SK-N-SH (cell line): ENCODE measurements at regions not wholly inside any gene's neighbourhood (a gene's known extent, or its start where the extent isn't known, plus 50 kb on each side); places are given as distances from the start of the nearest gene placed in this dataset.

ENCODE experiments used
- CTCF ChIA-PET: fragments of 300-600, 350-600 bp; formaldehyde crosslinking; extraction: SDS; loops from one replicate; lab custom pipeline; 2021; lab: Yijun Ruan, JAX
- POLR2A ChIA-PET: fragments of 350-600 bp; sonication (Branson Sonifier 250); formaldehyde crosslinking; extraction: SDS; loops from one replicate; lab custom pipeline; 2020; ENCODE audit warnings: antibody characterized with exemption, inconsistent platforms; lab: Yijun Ruan, JAX
- DNase-seq: peaks from one replicate; pipeline ENCODE4 v3.0.0; 2012
- H2AFZ ChIP-seq: fragments of 200-600 bp; sonication (generic); 2 replicates; pipeline ENCODE4 v1.8.1; 2016; ENCODE audit warnings: antibody characterized with exemption, mild to moderate bottlenecking, low read depth
- H3F3A ChIP-seq: fragments of 200-600 bp; sonication (generic); replicated peaks from 2 replicates; pipeline ENCODE3; 2016; ENCODE audit warnings: antibody characterized with exemption, mild to moderate bottlenecking; ENCODE audit not compliant: insufficient read depth
- H3K27ac ChIP-seq, 2 experiments: fragments of 200-500 bp in 1 of 2; fragments of 200-600 bp in 1 of 2; sonication (Bioruptor generic) in 1 of 2; sonication (generic), shearing (Covaris generic) in 1 of 2; 2 replicates each; pipeline versions ENCODE4 v1.5.1 to v1.6.1; 2014 to 2016; ENCODE audit warnings: low read depth in 2 of 2, inconsistent platforms in 1 of 2, low read length in 1 of 2, mild to moderate bottlenecking in 1 of 2, mixed read lengths in 1 of 2
- H3K27me3 ChIP-seq: fragments of 200-600 bp; sonication (generic), shearing (Covaris generic); 2 replicates; pipeline ENCODE4 v1.6.1; 2016; ENCODE audit warnings: mixed run types; ENCODE audit not compliant: insufficient read depth
- H3K36me3 ChIP-seq, 2 experiments: fragments of 200-500 bp in 1 of 2; fragments of 200-600 bp in 1 of 2; sonication (Bioruptor generic) in 1 of 2; sonication (generic) in 1 of 2; replicated peaks in 1 of 2; 2 replicates each; pipeline versions ENCODE3 to v1.5.1; 2014 to 2016; ENCODE audit warnings: low read length in 1 of 2, mild to moderate bottlenecking in 1 of 2; ENCODE audit not compliant: insufficient read depth in 2 of 2, control insufficient read depth in 1 of 2
- H3K4me1 ChIP-seq, 2 experiments: fragments of 200-500 bp in 1 of 2; fragments of 200-600 bp in 1 of 2; sonication (Bioruptor generic) in 1 of 2; sonication (generic), shearing (Covaris generic) in 1 of 2; 2 replicates each; pipeline versions ENCODE4 v1.5.1 to v1.6.1; 2014 to 2016; ENCODE audit warnings: low read depth in 1 of 2, low read length in 1 of 2, mixed run types in 1 of 2; ENCODE audit not compliant: insufficient read depth in 2 of 2, control insufficient read depth in 1 of 2
- H3K4me2 ChIP-seq: fragments of 200-600 bp; sonication (generic), shearing (Covaris generic); 2 replicates; pipeline ENCODE4 v1.6.1; 2017; ENCODE audit warnings: mixed run types
- H3K4me3 ChIP-seq, 2 experiments: fragments of 200-500 bp in 1 of 2; fragments of 200-600 bp in 1 of 2; sonication (Bioruptor generic) in 1 of 2; sonication (generic), shearing (Covaris generic) in 1 of 2; 2 replicates each; pipeline versions ENCODE4 v1.5.1 to v1.8.1; 2014 to 2016; ENCODE audit warnings: low read depth in 2 of 2, inconsistent platforms in 1 of 2, low read length in 1 of 2, mild to moderate bottlenecking in 1 of 2, mixed read lengths in 1 of 2, moderate library complexity in 1 of 2
- H3K79me2 ChIP-seq: fragments of 200-600 bp; sonication (generic); 2 replicates; pipeline ENCODE4 v1.8.1; 2017; ENCODE audit warnings: mild to moderate bottlenecking; ENCODE audit not compliant: insufficient read depth
- H3K9ac ChIP-seq: fragments of 200-600 bp; sonication (generic); 2 replicates; pipeline ENCODE4 v1.6.1; 2017; ENCODE audit warnings: mixed run types
- H3K9me2 ChIP-seq: fragments of 200-600 bp; sonication (generic); 2 replicates; pipeline ENCODE4 v1.6.1; 2017; ENCODE audit warnings: mixed run types
- H3K9me3 ChIP-seq: fragments of 200-600 bp; sonication (generic); 2 replicates; pipeline ENCODE4 v1.6.1; 2017; ENCODE audit warnings: mixed run types, mild to moderate bottlenecking, moderate library complexity
- H4K20me1 ChIP-seq: fragments of 200-600 bp; sonication (generic); 2 replicates; pipeline ENCODE4 v1.6.1; 2017; ENCODE audit warnings: mild to moderate bottlenecking, mixed run types; ENCODE audit not compliant: insufficient read depth
- CHD2 ChIP-seq: fragments of 150-350 bp; IDR thresholded peaks from 2 replicates; pipeline ENCODE4 v1.6.1; 2018; ENCODE audit warnings: low read length; ENCODE audit not compliant: partially characterized antibody
- ELF1 ChIP-seq: IDR thresholded peaks from 2 replicates; pipeline ENCODE4 v1.4.0; 2012
- FOXJ3 ChIP-seq: sonication (generic); formaldehyde crosslinking; IDR thresholded peaks from 2 replicates; pipeline ENCODE4 v1.5.1; 2020; ENCODE audit warnings: mild to moderate bottlenecking, missing genetic modification reagents
- FOXM1 ChIP-seq: IDR thresholded peaks from 2 replicates; pipeline ENCODE4 v1.4.0; 2012; ENCODE audit warnings: low read depth, mild to moderate bottlenecking
- GATA2 ChIP-seq: sonication (generic); formaldehyde crosslinking; IDR thresholded peaks from 2 replicates; pipeline ENCODE4 v1.5.0; 2020; ENCODE audit warnings: mild to moderate bottlenecking, missing genetic modification reagents
- JUND ChIP-seq: IDR thresholded peaks from 2 replicates; pipeline ENCODE4 v1.4.0; 2012
- MEF2A ChIP-seq: IDR thresholded peaks from 2 replicates; pipeline ENCODE4 v1.4.0; 2012; ENCODE audit warnings: low read depth, borderline replicate concordance
- MXI1 ChIP-seq: IDR thresholded peaks from 2 replicates; pipeline ENCODE4 v1.6.1; 2012; ENCODE audit warnings: mild to moderate bottlenecking, low read depth, low read length, improper control_type of control experiment
- NRF1 ChIP-seq: IDR thresholded peaks from 2 replicates; pipeline ENCODE4 v1.6.1; 2012; ENCODE audit warnings: low read depth, mild to moderate bottlenecking, low read length
- POLR2AphosphoS5 ChIP-seq: IDR thresholded peaks from 2 replicates; pipeline ENCODE4 v1.6.1; 2012; ENCODE audit warnings: low read depth, low read length
- RAD21 ChIP-seq: IDR thresholded peaks from 2 replicates; pipeline ENCODE4 v1.6.1; 2012; ENCODE audit warnings: mild to moderate bottlenecking, low read length
- RFX5 ChIP-seq: IDR thresholded peaks from 2 replicates; pipeline ENCODE4 v1.6.1; 2012; ENCODE audit warnings: mild to moderate bottlenecking, improper control_type of control experiment, low read length
- RXRA ChIP-seq: IDR thresholded peaks from 2 replicates; pipeline ENCODE4 v1.4.0; 2012; ENCODE audit warnings: low read depth, mild to moderate bottlenecking, borderline replicate concordance
- SIN3A ChIP-seq: IDR thresholded peaks from 2 replicates; pipeline ENCODE4 v1.6.1; 2012; ENCODE audit warnings: low read depth, mild to moderate bottlenecking, low read length, moderate library complexity, borderline replicate concordance
- SMC3 ChIP-seq: IDR thresholded peaks from 2 replicates; pipeline ENCODE4 v1.6.1; 2012; ENCODE audit warnings: low read depth, low read length, improper control_type of control experiment
- TAF1 ChIP-seq: IDR thresholded peaks from 2 replicates; pipeline ENCODE4 v1.6.1; 2012; ENCODE audit warnings: low read depth, mild to moderate bottlenecking, low read length, moderate library complexity, borderline replicate concordance
- TCF12 ChIP-seq: IDR thresholded peaks from 2 replicates; pipeline ENCODE4 v1.4.0; 2012
- TEAD4 ChIP-seq: IDR thresholded peaks from 2 replicates; pipeline ENCODE4 v1.4.0; 2012; ENCODE audit warnings: mild to moderate bottlenecking, borderline replicate concordance; ENCODE audit not compliant: insufficient read depth
- YY1 ChIP-seq: IDR thresholded peaks from 2 replicates; pipeline ENCODE4 v1.4.0; 2012; ENCODE audit warnings: low read depth, mild to moderate bottlenecking
- WGBS: methylation state at CpG from one replicate; pipeline ENCODE4 v1.1.6; 2017; ENCODE audit warnings: low lambda C conversion rate; 5-methylcytosine and 5-hydroxymethylcytosine counted together
- TF ChIP-seq, protein P1 (sequence below): IDR thresholded peaks from 2 replicates; pipeline ENCODE4; 2012
- TF ChIP-seq, protein P2 (sequence below): fragments of 200-600 bp; sonication (generic); IDR thresholded peaks from 2 replicates; pipeline ENCODE4 v1.6.1; 2017; ENCODE audit warnings: antibody characterized with exemption, mild to moderate bottlenecking, moderate library complexity
- TF ChIP-seq, protein P3 (sequence below): fragments of 150-350 bp; IDR thresholded peaks from 2 replicates; pipeline ENCODE4 v1.6.1; 2016; ENCODE audit warnings: mild to moderate bottlenecking, low read depth, low read length
- TF ChIP-seq, protein P4 (sequence below): IDR thresholded peaks from 2 replicates; pipeline ENCODE4 v1.6.1; 2012; ENCODE audit warnings: mild to moderate bottlenecking, low read depth, low read length, moderate library complexity
- TF ChIP-seq, protein P5 (sequence below): IDR thresholded peaks from 2 replicates; pipeline ENCODE4 v1.4.0; 2012; ENCODE audit warnings: low read depth, borderline replicate concordance
- TF ChIP-seq, protein P6 (sequence below): IDR thresholded peaks from 2 replicates; pipeline ENCODE4 v1.4.0; 2012; ENCODE audit warnings: low read depth

DNA sequence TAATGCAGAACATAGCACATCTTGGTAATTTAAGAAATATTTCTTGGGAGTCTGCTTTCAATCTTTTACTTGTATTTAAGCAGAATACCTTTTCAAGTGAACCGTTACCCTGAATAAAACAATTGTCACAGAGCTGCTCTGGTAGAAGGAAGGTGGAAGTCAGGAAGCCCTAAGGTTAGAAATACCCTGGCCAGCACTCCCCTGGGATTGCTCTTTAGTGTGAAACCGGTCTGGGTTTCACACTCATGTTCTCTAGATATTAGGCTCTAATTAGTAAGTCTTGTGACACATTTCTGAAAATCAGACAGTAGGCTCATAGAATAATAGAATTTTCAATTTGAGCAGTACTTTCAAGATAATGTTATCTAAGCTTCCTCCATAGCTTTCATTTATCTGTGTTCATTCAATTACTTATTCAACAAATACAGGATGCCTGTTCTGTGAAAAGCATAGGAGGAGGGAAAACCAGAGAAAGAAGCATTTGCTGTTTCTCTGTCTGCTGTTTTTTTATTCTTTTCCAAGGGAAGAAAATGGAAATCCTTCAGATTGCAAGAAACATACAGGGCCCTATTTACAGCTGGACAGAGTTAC lies 825.5 kb downstream of the TLR4 start:
- H3K4me1 ChIP-seq: peaks cover 0 to 7% of the 10 kb centered on the region in 2 experiments; a peak in 2 of 4 replicates
- H3K27me3 ChIP-seq: no peaks in the 10 kb centered on the region
- no peak overlapping the region for H3K27ac ChIP-seq
- peak; percentile 7 for DNase-seq
- no peaks in the 10 kb centered on the region for H3F3A ChIP-seq
- no peaks in the 10 kb centered on the region for H3K36me3 ChIP-seq
- no peak overlapping the region for H3K9ac ChIP-seq
- WGBS: 32% methylated on average over 2 of the region's 2 CpGs
- H3K9me2 ChIP-seq: no peaks in the 10 kb centered on the region
- ChIA-PET CTCF (interaction anchor here (1.1 to 2.4 kb wide), 2 partner anchors 66 to 836 kb away, joined by 6 to 11 read pairs; no protein-coding TSS in a partner anchor), POLR2A (interaction anchor here (0.6 kb wide), 1 partner anchor 821 kb away, joined by 3 read pairs; no protein-coding TSS in a partner anchor)
- no peak overlapping the region for H3K4me2 ChIP-seq
- no peaks in the 10 kb centered on the region for H4K20me1 ChIP-seq
- H3K9me3 ChIP-seq: no peaks in the 10 kb centered on the region
- H3K79me2 ChIP-seq: no peaks in the 10 kb centered on the region
- no peak overlapping the region for H3K4me3 ChIP-seq
- H2AFZ ChIP-seq: no peak overlapping the region
- TF ChIP-seq SIN3A (no peak), MEF2A (no peak), TAF1 (no peak), SMC3 (no peak), JUND (no peak), MXI1 (no peak), FOXM1 (no peak), RFX5 (no peak), TEAD4 (0 out of 2 replicates have a peak, but pooled peaks have one; percentile 17), RAD21 (no peak), TCF12 (no peak), CHD2 (peak; percentile 24), NRF1 (no peak), YY1 (no peak), ELF1 (no peak), POLR2AphosphoS5 (no peak), FOXJ3 (no peak), GATA2 (CRISPR knock-in tag) (peak; percentile 76), RXRA (no peak)
- TF ChIP-seq, protein P1, sequence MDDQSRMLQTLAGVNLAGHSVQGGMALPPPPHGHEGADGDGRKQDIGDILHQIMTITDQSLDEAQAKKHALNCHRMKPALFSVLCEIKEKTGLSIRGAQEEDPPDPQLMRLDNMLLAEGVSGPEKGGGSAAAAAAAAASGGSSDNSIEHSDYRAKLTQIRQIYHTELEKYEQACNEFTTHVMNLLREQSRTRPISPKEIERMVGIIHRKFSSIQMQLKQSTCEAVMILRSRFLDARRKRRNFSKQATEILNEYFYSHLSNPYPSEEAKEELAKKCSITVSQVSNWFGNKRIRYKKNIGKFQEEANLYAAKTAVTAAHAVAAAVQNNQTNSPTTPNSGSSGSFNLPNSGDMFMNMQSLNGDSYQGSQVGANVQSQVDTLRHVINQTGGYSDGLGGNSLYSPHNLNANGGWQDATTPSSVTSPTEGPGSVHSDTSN: no peak
- TF ChIP-seq, protein P2, sequence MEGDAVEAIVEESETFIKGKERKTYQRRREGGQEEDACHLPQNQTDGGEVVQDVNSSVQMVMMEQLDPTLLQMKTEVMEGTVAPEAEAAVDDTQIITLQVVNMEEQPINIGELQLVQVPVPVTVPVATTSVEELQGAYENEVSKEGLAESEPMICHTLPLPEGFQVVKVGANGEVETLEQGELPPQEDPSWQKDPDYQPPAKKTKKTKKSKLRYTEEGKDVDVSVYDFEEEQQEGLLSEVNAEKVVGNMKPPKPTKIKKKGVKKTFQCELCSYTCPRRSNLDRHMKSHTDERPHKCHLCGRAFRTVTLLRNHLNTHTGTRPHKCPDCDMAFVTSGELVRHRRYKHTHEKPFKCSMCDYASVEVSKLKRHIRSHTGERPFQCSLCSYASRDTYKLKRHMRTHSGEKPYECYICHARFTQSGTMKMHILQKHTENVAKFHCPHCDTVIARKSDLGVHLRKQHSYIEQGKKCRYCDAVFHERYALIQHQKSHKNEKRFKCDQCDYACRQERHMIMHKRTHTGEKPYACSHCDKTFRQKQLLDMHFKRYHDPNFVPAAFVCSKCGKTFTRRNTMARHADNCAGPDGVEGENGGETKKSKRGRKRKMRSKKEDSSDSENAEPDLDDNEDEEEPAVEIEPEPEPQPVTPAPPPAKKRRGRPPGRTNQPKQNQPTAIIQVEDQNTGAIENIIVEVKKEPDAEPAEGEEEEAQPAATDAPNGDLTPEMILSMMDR: no peak
- TF ChIP-seq, protein P3, sequence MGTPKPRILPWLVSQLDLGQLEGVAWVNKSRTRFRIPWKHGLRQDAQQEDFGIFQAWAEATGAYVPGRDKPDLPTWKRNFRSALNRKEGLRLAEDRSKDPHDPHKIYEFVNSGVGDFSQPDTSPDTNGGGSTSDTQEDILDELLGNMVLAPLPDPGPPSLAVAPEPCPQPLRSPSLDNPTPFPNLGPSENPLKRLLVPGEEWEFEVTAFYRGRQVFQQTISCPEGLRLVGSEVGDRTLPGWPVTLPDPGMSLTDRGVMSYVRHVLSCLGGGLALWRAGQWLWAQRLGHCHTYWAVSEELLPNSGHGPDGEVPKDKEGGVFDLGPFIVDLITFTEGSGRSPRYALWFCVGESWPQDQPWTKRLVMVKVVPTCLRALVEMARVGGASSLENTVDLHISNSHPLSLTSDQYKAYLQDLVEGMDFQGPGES: no peak
- TF ChIP-seq, protein P4, sequence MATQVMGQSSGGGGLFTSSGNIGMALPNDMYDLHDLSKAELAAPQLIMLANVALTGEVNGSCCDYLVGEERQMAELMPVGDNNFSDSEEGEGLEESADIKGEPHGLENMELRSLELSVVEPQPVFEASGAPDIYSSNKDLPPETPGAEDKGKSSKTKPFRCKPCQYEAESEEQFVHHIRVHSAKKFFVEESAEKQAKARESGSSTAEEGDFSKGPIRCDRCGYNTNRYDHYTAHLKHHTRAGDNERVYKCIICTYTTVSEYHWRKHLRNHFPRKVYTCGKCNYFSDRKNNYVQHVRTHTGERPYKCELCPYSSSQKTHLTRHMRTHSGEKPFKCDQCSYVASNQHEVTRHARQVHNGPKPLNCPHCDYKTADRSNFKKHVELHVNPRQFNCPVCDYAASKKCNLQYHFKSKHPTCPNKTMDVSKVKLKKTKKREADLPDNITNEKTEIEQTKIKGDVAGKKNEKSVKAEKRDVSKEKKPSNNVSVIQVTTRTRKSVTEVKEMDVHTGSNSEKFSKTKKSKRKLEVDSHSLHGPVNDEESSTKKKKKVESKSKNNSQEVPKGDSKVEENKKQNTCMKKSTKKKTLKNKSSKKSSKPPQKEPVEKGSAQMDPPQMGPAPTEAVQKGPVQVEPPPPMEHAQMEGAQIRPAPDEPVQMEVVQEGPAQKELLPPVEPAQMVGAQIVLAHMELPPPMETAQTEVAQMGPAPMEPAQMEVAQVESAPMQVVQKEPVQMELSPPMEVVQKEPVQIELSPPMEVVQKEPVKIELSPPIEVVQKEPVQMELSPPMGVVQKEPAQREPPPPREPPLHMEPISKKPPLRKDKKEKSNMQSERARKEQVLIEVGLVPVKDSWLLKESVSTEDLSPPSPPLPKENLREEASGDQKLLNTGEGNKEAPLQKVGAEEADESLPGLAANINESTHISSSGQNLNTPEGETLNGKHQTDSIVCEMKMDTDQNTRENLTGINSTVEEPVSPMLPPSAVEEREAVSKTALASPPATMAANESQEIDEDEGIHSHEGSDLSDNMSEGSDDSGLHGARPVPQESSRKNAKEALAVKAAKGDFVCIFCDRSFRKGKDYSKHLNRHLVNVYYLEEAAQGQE: no peak
- TF ChIP-seq, protein P5, sequence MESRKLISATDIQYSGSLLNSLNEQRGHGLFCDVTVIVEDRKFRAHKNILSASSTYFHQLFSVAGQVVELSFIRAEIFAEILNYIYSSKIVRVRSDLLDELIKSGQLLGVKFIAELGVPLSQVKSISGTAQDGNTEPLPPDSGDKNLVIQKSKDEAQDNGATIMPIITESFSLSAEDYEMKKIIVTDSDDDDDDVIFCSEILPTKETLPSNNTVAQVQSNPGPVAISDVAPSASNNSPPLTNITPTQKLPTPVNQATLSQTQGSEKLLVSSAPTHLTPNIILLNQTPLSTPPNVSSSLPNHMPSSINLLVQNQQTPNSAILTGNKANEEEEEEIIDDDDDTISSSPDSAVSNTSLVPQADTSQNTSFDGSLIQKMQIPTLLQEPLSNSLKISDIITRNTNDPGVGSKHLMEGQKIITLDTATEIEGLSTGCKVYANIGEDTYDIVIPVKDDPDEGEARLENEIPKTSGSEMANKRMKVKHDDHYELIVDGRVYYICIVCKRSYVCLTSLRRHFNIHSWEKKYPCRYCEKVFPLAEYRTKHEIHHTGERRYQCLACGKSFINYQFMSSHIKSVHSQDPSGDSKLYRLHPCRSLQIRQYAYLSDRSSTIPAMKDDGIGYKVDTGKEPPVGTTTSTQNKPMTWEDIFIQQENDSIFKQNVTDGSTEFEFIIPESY: no peak
- TF ChIP-seq, protein P6, sequence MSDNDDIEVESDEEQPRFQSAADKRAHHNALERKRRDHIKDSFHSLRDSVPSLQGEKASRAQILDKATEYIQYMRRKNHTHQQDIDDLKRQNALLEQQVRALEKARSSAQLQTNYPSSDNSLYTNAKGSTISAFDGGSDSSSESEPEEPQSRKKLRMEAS: no peak
